HEK293T (cell line): ENCODE measurements at regions not wholly inside any gene's neighbourhood (a gene's known extent, or its start where the extent isn't known, plus 50 kb on each side); places are given as distances from the start of the nearest gene placed in this dataset.

Experiments
- BHLHE40 ChIP-seq: fragments of 450-650 bp; IDR thresholded peaks from 2 replicates; pipeline ENCODE4 v1.6.1; 2016; ENCODE audit warnings: mild to moderate bottlenecking, moderate library complexity, borderline replicate concordance
- SP1 ChIP-seq: fragments of 450-650 bp; IDR thresholded peaks from 2 replicates; pipeline ENCODE4 v1.6.1; 2017
- ZNF384 ChIP-seq: fragments of 450-650 bp; IDR thresholded peaks from 2 replicates; pipeline ENCODE4 v1.6.1; 2016

DNA sequence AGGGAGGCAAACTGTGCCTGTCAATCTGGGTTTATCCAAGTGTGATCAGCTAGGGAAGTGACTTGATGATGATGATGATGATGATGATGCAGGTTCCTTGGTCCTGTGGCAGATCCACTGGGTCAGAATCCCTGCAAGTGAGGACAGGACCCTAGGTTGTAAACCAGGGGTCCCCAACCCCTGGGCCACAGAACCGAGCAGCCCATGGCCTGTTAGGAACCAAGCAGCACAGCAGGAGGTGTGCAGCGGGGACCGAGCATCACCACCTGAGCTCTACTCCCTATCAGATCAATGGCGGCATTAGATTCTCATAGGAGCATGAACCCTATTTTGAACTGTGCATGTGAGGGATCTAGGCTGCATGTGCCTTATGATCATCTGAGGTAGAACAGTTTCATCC is 144.7 kb upstream of the PDE1C start:
- TF ChIP-seq SP1 (no peak), ZNF384 (no peak), BHLHE40 (no peak)
